HCT116 (cell line): ENCODE measurements at regions not wholly inside any gene's neighbourhood (a gene's known extent, or its start where the extent isn't known, plus 50 kb on each side); places are given as distances from the start of the nearest gene placed in this dataset.

ENCODE experiments used
- CEBPB ChIP-seq: IDR thresholded peaks from 2 replicates; pipeline ENCODE4 v1.6.1; 2012; ENCODE audit warnings: low read depth
- EZH2 ChIP-seq: fragments of 200-600 bp; sonication (generic); IDR thresholded peaks from 2 replicates; pipeline ENCODE4 v1.6.1; 2017; ENCODE audit warnings: antibody characterized with exemption, mixed run types
- POLR2A ChIP-seq: IDR thresholded peaks from 2 replicates; pipeline ENCODE4 v1.7.0; 2011; ENCODE audit warnings: borderline replicate concordance; ENCODE audit not compliant: insufficient read depth, insufficient read length; ENCODE audit errors: extremely low read depth
- POLR2AphosphoS5 ChIP-seq: IDR thresholded peaks from 2 replicates; pipeline ENCODE4 v1.6.1; 2011; ENCODE audit warnings: mild to moderate bottlenecking, low read depth, low read length, moderate library complexity
- RAD21 ChIP-seq: IDR thresholded peaks from 2 replicates; pipeline ENCODE4 v1.6.1; 2012; ENCODE audit warnings: low read depth, mild to moderate bottlenecking
- SIN3A ChIP-seq: IDR thresholded peaks from 2 replicates; pipeline ENCODE4 v1.6.1; 2012; ENCODE audit warnings: low read depth
- SP1 ChIP-seq: IDR thresholded peaks from 2 replicates; pipeline ENCODE4 v1.6.1; 2012; ENCODE audit warnings: low read depth
- SRF ChIP-seq: IDR thresholded peaks from 2 replicates; pipeline ENCODE4 v1.6.1; 2012; ENCODE audit warnings: low read depth
- ZNF274 ChIP-seq: fragments of 200-500 bp; sonication (Bioruptor generic); IDR thresholded peaks from 2 replicates; pipeline ENCODE4 v1.6.1; 2014; ENCODE audit warnings: mild to moderate bottlenecking, low read depth, low read length, inconsistent platforms
- TF ChIP-seq, protein P1 (sequence below), 3 experiments: fragments of 200-600 bp in 1 of 3; sonication (generic) in 1 of 3; IDR thresholded peaks in 2 of 3; conservative IDR thresholded peaks in 1 of 3; 2 replicates each; pipeline ENCODE4 v1.5.1; 2012 to 2017; ENCODE audit warnings: low read depth in 2 of 3, low read length in 2 of 3, antibody characterized with exemption in 1 of 3, borderline replicate concordance in 1 of 3, control low read depth in 1 of 3, mild to moderate bottlenecking in 1 of 3, mixed read lengths in 1 of 3, mixed run types in 1 of 3, moderate library complexity in 1 of 3; ENCODE audit not compliant: insufficient read depth in 1 of 3

DNA sequence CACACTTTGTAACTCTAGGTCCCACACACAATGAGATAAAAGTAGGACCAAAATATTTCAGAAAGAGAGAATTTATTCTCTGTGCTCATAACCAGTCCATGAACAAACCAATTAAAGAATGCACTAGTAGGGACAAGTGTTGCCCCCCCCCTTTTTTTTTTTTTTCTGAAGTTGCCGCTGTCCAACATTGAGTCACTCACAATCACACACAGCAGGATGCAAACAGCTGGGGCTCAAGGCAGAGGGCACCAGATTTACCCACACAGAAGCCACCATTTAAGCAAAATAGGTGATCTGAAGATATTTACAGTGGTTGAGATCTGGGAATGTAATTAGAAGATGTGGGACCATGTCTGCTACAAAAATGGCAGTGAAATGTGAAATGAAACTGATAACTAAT lies 850.9 kb upstream of the SLIT2 start:
- TF ChIP-seq, protein P1, sequence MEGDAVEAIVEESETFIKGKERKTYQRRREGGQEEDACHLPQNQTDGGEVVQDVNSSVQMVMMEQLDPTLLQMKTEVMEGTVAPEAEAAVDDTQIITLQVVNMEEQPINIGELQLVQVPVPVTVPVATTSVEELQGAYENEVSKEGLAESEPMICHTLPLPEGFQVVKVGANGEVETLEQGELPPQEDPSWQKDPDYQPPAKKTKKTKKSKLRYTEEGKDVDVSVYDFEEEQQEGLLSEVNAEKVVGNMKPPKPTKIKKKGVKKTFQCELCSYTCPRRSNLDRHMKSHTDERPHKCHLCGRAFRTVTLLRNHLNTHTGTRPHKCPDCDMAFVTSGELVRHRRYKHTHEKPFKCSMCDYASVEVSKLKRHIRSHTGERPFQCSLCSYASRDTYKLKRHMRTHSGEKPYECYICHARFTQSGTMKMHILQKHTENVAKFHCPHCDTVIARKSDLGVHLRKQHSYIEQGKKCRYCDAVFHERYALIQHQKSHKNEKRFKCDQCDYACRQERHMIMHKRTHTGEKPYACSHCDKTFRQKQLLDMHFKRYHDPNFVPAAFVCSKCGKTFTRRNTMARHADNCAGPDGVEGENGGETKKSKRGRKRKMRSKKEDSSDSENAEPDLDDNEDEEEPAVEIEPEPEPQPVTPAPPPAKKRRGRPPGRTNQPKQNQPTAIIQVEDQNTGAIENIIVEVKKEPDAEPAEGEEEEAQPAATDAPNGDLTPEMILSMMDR (IDR thresholded peaks at IDR 0.05 in 2 of 3, conservative IDR thresholded peaks at IDR 0.05 in 1 of 3; ENCODE audit: borderline replicate concordance in 1 of 3, insufficient read depth in 1 of 3, low read depth in 2 of 3, low read length in 2 of 3): no peak
- TF ChIP-seq SP1 (no peak), ZNF274 (no peak), POLR2AphosphoS5 (no peak), CEBPB (no peak), POLR2A (no peak), SIN3A (no peak), EZH2 (no peak), SRF (no peak), RAD21 (no peak)
